Left renal pelvis (tissue), 4 donors: ENCODE measurements at regions not wholly inside any gene's neighbourhood (a gene's known extent, or its start where the extent isn't known, plus 50 kb on each side); places are given as distances from the start of the nearest gene placed in this dataset.
"Not testable (repeated sequence)": the region's sequence is repeated elsewhere in the genome, so short reads cannot be mapped to it uniquely, and the experiment has no call there.

Source experiments
- DNase-seq, 4 donors: peaks; one replicate each; pipeline ENCODE4 v3.0.0-alpha.2; 2013; ENCODE audit warnings: low read depth in 4 of 4, low spot score in 3 of 4

GRCh38 chr13:105907319-105908019 is 628.0 kb downstream of the EFNB2 start:
- no peak for DNase-seq

GRCh38 chr13:105906746-105907145 is 628.7 kb downstream of the EFNB2 start:
- no peak for DNase-seq

GRCh38 chr13:105904034-105904742 is 631.3 kb downstream of the EFNB2 start:
- no peak for DNase-seq

- no peak for DNase-seq
These were observed 633.1 kb downstream of the EFNB2 start for GRCh38 chr13:105902396-105902795.

GRCh38 chr13:105897575-105897974 is 637.9 kb downstream of the EFNB2 start:
- DNase-seq, result no peak

GRCh38 chr13:105894697-105895096 is 640.8 kb downstream of the EFNB2 start:
- DNase-seq, result no peak

- DNase-seq, result no peak
These were observed 645.0 kb downstream of the EFNB2 start for GRCh38 chr13:105890509-105890908.

GRCh38 chr13:105878119-105878700 is 657.3 kb downstream of the EFNB2 start:
- DNase-seq, result no peak

GRCh38 chr13:105874814-105875213 is 660.6 kb downstream of the EFNB2 start:
- no peak for DNase-seq

GRCh38 chr13:105871768-105872167 is 663.7 kb downstream of the EFNB2 start:
- DNase-seq, result no peak

- DNase-seq, result no peak
These were observed 664.1 kb downstream of the EFNB2 start for GRCh38 chr13:105871326-105871725.

GRCh38 chr13:105863300-105863920 is 672.1 kb downstream of the EFNB2 start:
- no peak for DNase-seq

GRCh38 chr13:105848494-105848893 is 687.0 kb downstream of the EFNB2 start:
- DNase-seq, result no peak

GRCh38 chr13:105847527-105848291 is 687.8 kb downstream of the EFNB2 start:
- DNase-seq, result peak; percentile 8 to 25 (median 20)

GRCh38 chr13:105846923-105847322 is 688.5 kb downstream of the EFNB2 start:
- no peak for DNase-seq

- no peak for DNase-seq
These were observed 694.2 kb downstream of the EFNB2 start for GRCh38 chr13:105841286-105841685.

- no peak for DNase-seq
These were observed 697.2 kb downstream of the EFNB2 start for GRCh38 chr13:105838231-105838630.

GRCh38 chr13:105837295-105837694 is 698.2 kb downstream of the EFNB2 start:
- not testable (repeated sequence) for DNase-seq

- no peak for DNase-seq
These were observed 704.6 kb downstream of the EFNB2 start for GRCh38 chr13:105830821-105831220.

- DNase-seq, result no peak
These were observed 708.2 kb downstream of the EFNB2 start for GRCh38 chr13:105827111-105827809.
